Keratinocyte (primary cell): ENCODE measurements at regions not wholly inside any gene's neighbourhood (a gene's known extent, or its start where the extent isn't known, plus 50 kb on each side); places are given as distances from the start of the nearest gene placed in this dataset.

Source experiments
- DNase-seq: peaks from one replicate; pipeline ENCODE4 v3.0.0-alpha.2; 2011; ENCODE audit warnings: low read depth, missing footprints, low spot score
- FAIRE-seq: peaks from 2 replicates; lab custom pipeline; 2011; peaks lifted over from hg19 to GRCh38; lab: Jason Lieb, UNC
- H2AFZ ChIP-seq: 2 replicates; pipeline ENCODE4 v1.6.0; 2012; ENCODE audit warnings: low read length, control low read depth, inconsistent platforms; ENCODE audit not compliant: control insufficient read depth
- H3K27ac ChIP-seq: 2 replicates; pipeline ENCODE4 v1.5.1; 2011; ENCODE audit warnings: low read length; ENCODE audit not compliant: control insufficient read depth, insufficient read depth
- H3K27me3 ChIP-seq: 3 replicates; pipeline ENCODE4 v1.6.0; 2011; ENCODE audit warnings: low read length; ENCODE audit not compliant: control insufficient read depth, insufficient read depth; ENCODE audit errors: extremely low read depth
- H3K36me3 ChIP-seq, 2 experiments: 2 replicates in 1 of 2; 3 replicates in 1 of 2; pipeline ENCODE4 v1.5.1; 2011; ENCODE audit warnings: low read length in 2 of 2, mild to moderate bottlenecking in 1 of 2; ENCODE audit not compliant: control insufficient read depth in 2 of 2, insufficient read depth in 2 of 2; ENCODE audit errors: extremely low read depth in 1 of 2
- H3K4me1 ChIP-seq: 3 replicates; pipeline ENCODE4 v1.5.1; 2011; ENCODE audit warnings: low read length; ENCODE audit not compliant: control insufficient read depth, insufficient read depth; ENCODE audit errors: extremely low read depth
- H3K4me2 ChIP-seq: 3 replicates; pipeline ENCODE4 v1.6.0; 2011; ENCODE audit warnings: low read depth, low read length; ENCODE audit not compliant: control insufficient read depth, insufficient read depth; ENCODE audit errors: extremely low read depth
- H3K4me3 ChIP-seq, 3 experiments: fragments of 200-600 bp in 1 of 3; sonication (generic) in 1 of 3; 2 replicates in 2 of 3; 3 replicates in 1 of 3; pipeline ENCODE4 v1.5.1; 2011 to 2016; ENCODE audit warnings: low read length in 3 of 3, mild to moderate bottlenecking in 3 of 3, control low read depth in 2 of 3, inconsistent platforms in 1 of 3, low read depth in 1 of 3, mixed read lengths in 1 of 3, mixed run types in 1 of 3, moderate library complexity in 1 of 3; ENCODE audit not compliant: control insufficient read depth in 2 of 3, insufficient read depth in 2 of 3; ENCODE audit errors: extremely low read depth in 1 of 3
- H3K79me2 ChIP-seq: 2 replicates; pipeline ENCODE4 v1.6.0; 2012; ENCODE audit warnings: low read length; ENCODE audit not compliant: control insufficient read depth, insufficient read depth
- H3K9ac ChIP-seq: 3 replicates; pipeline ENCODE4 v1.6.0; 2011; ENCODE audit warnings: low read length; ENCODE audit not compliant: control insufficient read depth, insufficient read depth; ENCODE audit errors: extremely low read depth
- H3K9me1 ChIP-seq: 3 replicates; pipeline ENCODE4 v1.6.0; 2011; ENCODE audit warnings: low read length; ENCODE audit not compliant: control insufficient read depth, insufficient read depth; ENCODE audit errors: extremely low read depth
- H3K9me3 ChIP-seq: 2 replicates; pipeline ENCODE4 v1.5.1; 2012; ENCODE audit warnings: low read depth, low read length; ENCODE audit not compliant: control insufficient read depth
- H4K20me1 ChIP-seq: 3 replicates; pipeline ENCODE4 v1.6.0; 2011; ENCODE audit warnings: low read length; ENCODE audit not compliant: control insufficient read depth, insufficient read depth; ENCODE audit errors: extremely low read depth
- CTCF ChIP-seq, 3 experiments: IDR thresholded peaks in 1 of 3; conservative IDR thresholded peaks in 1 of 3; optimal IDR thresholded peaks in 1 of 3; 2 replicates in 2 of 3; 3 replicates in 1 of 3; pipeline versions ENCODE3 to v1.5.1; 2011; ENCODE audit warnings: low read length in 3 of 3, mild to moderate bottlenecking in 3 of 3, moderate library complexity in 2 of 3, control low read depth in 1 of 3, inconsistent platforms in 1 of 3; ENCODE audit not compliant: insufficient read depth in 2 of 3; ENCODE audit errors: extremely low read depth in 1 of 3
- EZH2 ChIP-seq: IDR thresholded peaks from one replicate; pipeline ENCODE4 v1.6.1; 2012; ENCODE audit warnings: inconsistent platforms, mild to moderate bottlenecking, low read length, moderate library complexity
- dilution Hi-C: fragments of 300-500 bp; cut with MboI; formaldehyde crosslinking; loops from one replicate; pipeline ENCODE4 v1.7.0; 2020; ENCODE audit warnings: low sequenced_read_pairs; ENCODE audit not compliant: extremely low pct_ligation_motif_present

- H3K36me3 ChIP-seq, result no peaks in the 10 kb centered on the region
- no peak overlapping the region for H3K9ac ChIP-seq
- no peak for TF ChIP-seq EZH2
- FAIRE-seq (no peak), DNase-seq (no peak)
- H3K9me1 ChIP-seq, result no peaks in the 10 kb centered on the region
- no peaks in the 10 kb centered on the region for H3K27me3 ChIP-seq
- no peaks in the 10 kb centered on the region for H3K9me3 ChIP-seq
- no peak overlapping the region for H2AFZ ChIP-seq
- H3K4me1 ChIP-seq, result peaks cover 8% of the 10 kb centered on the region
- no peak overlapping the region for H3K4me2 ChIP-seq
- no peak overlapping the region for H3K27ac ChIP-seq
- no peaks in the 10 kb centered on the region for H3K79me2 ChIP-seq
- no peaks in the 10 kb centered on the region for H4K20me1 ChIP-seq
- dilution Hi-C loops, result no loop called here
- no peak overlapping the region for H3K4me3 ChIP-seq
These were observed 58.3 kb upstream of the HPGD start for GRCh38 chr4:174580597-174580996.

DNA sequence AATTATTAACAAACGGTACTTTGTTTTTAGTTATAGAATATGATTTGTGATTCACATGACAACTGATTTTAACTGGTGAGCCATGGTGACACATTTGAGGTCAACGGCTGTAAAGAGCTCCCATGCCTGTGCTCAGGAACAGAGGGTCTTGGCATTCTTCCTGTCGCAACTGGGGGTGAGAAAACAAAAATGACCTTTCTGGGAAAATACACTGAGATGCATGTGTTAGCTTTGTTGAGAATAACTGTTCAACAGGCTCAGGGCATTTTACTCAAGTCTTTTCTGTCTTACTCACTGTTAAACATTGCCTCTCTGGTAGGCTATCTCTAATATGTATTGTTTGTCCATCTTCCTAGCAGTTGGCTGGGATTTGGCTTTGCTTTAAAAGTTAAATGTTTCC, 57.1 kb upstream of the HPGD start:
- dilution Hi-C loops, result no loop called here

More for the DNA sequence above, 57.1 kb upstream of the HPGD start:
- FAIRE-seq, result no peak
- no peaks in the 10 kb centered on the region for H3K9me3 ChIP-seq
- peaks cover 8% of the 10 kb centered on the region for H3K4me1 ChIP-seq
- H3K4me3 ChIP-seq, result no peak overlapping the region
- H3K9ac ChIP-seq, result no peak overlapping the region
- no peak for DNase-seq
- TF ChIP-seq EZH2 (no peak), CTCF (optimal IDR thresholded peaks at IDR 0.05 in 1 of 3, IDR thresholded peaks at IDR 0.05 in 1 of 3, conservative IDR thresholded peaks at IDR 0.05 in 1 of 3; ENCODE audit: extremely low read depth in 1 of 3, insufficient read depth in 2 of 3, low read length in 3 of 3) (no peak)
- no peaks in the 10 kb centered on the region for H3K9me1 ChIP-seq
- no peak overlapping the region for H3K27ac ChIP-seq
- no peak overlapping the region for H3K4me2 ChIP-seq
- no peaks in the 10 kb centered on the region for H3K79me2 ChIP-seq
- H3K27me3 ChIP-seq, result no peaks in the 10 kb centered on the region
- H3K36me3 ChIP-seq, result no peaks in the 10 kb centered on the region
- no peak overlapping the region for H2AFZ ChIP-seq
- no peaks in the 10 kb centered on the region for H4K20me1 ChIP-seq
